ENCODE measurements at regions not wholly inside any gene's neighbourhood (a gene's known extent, or its start where the extent isn't known, plus 50 kb on each side); places are given as distances from the start of the nearest gene placed in this dataset.
A peak's percentile ranks its signal among the peaks of the same experiment; 100 is the strongest.

DNA sequence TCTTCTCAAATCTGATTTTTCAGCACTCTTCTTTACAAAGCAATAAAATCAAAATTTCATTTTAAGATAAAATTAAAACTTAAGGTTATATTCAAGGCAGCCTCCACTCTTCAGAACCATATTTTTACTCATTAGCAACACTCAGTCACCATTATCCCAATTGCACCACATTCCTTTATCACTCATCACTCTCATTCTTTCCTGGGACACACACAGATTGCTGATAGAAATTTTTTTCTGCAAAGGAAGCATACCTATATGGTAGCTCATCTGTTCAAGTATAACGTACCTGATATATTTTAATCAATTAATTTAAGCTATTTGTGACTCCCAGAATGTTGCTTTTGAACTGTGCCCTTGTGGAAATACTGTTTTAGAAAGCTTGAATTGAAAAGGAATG is 1559.3 kb upstream of the ZEB2 start:
- Mint-ChIP-seq H3K27ac (ENCODE audit: unreplicated experiment) (no peak overlapping the region), H3K27me3 (ENCODE audit: low read depth, unreplicated experiment) (no peaks in the 10 kb centered on the region), H3K4me1 (ENCODE audit: low read depth, unreplicated experiment) (peaks cover 5% of the 10 kb centered on the region), H3K36me3 (ENCODE audit: low read depth, unreplicated experiment) (no peaks in the 10 kb centered on the region), H3K9me3 (ENCODE audit: unreplicated experiment) (no peaks in the 10 kb centered on the region), H3K4me3 (ENCODE audit: unreplicated experiment) (no peak overlapping the region)
- FAIRE-seq: no peak
- no peaks in the 10 kb centered on the region for H3K9me3 ChIP-seq (ENCODE audit: insufficient read depth, low read depth, low read length)
- no peaks in the 10 kb centered on the region for H4K20me1 ChIP-seq (ENCODE audit: insufficient read depth, low read length)
- no peaks in the 10 kb centered on the region for H3K27me3 ChIP-seq (ENCODE audit: insufficient read depth, low read length)
- no peaks in the 10 kb centered on the region for H3K79me2 ChIP-seq (ENCODE audit: insufficient read depth, low read length)
- no peaks in the 10 kb centered on the region for H3K4me1 ChIP-seq (ENCODE audit: insufficient read depth, low read length)
- peak; percentile 20 for DNase-seq (ENCODE audit: low read depth)
- no peak overlapping the region for H3K27ac ChIP-seq (ENCODE audit: low read depth, low read length)
- H3K36me3 ChIP-seq (ENCODE audit: insufficient read depth, low read length): no peaks in the 10 kb centered on the region
- H3K4me3 ChIP-seq (ENCODE audit: insufficient read depth, low read depth, low read length): no peak overlapping the region
- H3K4me2 ChIP-seq (ENCODE audit: low read length): no peak overlapping the region
- no peak overlapping the region for H3K9ac ChIP-seq (ENCODE audit: low read length)
- H2AFZ ChIP-seq (ENCODE audit: low read depth, low read length): no peak overlapping the region
- TF ChIP-seq EZH2 (IDR thresholded peaks at IDR 0.05; ENCODE audit: insufficient read depth, low read length): no peak
- TF ChIP-seq, protein P1, sequence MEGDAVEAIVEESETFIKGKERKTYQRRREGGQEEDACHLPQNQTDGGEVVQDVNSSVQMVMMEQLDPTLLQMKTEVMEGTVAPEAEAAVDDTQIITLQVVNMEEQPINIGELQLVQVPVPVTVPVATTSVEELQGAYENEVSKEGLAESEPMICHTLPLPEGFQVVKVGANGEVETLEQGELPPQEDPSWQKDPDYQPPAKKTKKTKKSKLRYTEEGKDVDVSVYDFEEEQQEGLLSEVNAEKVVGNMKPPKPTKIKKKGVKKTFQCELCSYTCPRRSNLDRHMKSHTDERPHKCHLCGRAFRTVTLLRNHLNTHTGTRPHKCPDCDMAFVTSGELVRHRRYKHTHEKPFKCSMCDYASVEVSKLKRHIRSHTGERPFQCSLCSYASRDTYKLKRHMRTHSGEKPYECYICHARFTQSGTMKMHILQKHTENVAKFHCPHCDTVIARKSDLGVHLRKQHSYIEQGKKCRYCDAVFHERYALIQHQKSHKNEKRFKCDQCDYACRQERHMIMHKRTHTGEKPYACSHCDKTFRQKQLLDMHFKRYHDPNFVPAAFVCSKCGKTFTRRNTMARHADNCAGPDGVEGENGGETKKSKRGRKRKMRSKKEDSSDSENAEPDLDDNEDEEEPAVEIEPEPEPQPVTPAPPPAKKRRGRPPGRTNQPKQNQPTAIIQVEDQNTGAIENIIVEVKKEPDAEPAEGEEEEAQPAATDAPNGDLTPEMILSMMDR (IDR thresholded peaks at IDR 0.05; ENCODE audit: insufficient read depth, low read depth, low read length): no peak

DNA sequence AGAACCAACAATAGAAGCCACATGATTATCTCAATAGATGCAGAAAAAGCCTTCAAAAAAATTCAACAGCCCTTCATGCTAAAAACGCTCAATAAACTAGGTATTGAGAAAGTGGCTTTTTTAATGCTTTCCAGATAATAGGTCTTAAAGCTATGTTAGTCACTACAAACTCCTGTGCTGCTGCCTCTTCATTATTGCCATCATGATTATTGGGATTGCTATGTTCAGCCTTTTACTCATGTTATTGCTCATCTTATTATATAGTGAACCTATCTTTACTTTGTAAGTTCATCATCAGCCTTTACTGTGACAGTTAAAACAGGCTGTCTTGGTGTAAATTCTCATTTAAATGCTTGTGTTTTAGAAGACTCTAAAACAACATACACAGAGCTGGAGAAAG is 1557.2 kb upstream of the ZEB2 start:
- Mint-ChIP-seq H3K9me3 (ENCODE audit: unreplicated experiment) (no peaks in the 10 kb centered on the region), H3K27ac (ENCODE audit: unreplicated experiment) (no peak overlapping the region)
- no peak overlapping the region for H3K27ac ChIP-seq (ENCODE audit: low read depth, low read length)

DNA sequence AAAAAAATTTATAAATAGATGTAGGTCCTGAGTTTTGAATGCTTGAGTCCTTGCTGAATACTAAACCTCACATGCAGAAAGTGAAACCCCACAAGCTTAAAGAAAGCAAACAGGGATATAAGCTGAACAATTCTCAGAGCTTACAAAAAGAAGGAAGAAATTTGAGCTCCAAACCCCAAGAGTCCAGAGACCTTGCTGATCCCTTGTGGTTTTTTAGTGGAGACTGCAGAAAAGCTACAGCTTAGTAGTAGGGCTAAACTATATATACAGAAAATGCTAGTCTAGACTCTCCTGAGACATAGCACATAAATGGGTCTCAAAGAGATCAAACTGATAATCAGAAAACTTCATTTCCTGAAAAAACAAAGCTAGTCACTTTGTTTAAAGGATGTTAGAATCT is 1548.1 kb upstream of the ZEB2 start:
- Mint-ChIP-seq H3K36me3 (ENCODE audit: low read depth, unreplicated experiment) (no peaks in the 10 kb centered on the region), H3K27ac (ENCODE audit: unreplicated experiment) (no peak overlapping the region), H3K27me3 (ENCODE audit: low read depth, unreplicated experiment) (no peaks in the 10 kb centered on the region), H3K9me3 (ENCODE audit: unreplicated experiment) (no peaks in the 10 kb centered on the region), H3K4me1 (ENCODE audit: low read depth, unreplicated experiment) (no peaks in the 10 kb centered on the region), H3K4me3 (ENCODE audit: unreplicated experiment) (no peak overlapping the region)
- H4K20me1 ChIP-seq (ENCODE audit: insufficient read depth, low read length): no peaks in the 10 kb centered on the region
- H3K9ac ChIP-seq (ENCODE audit: low read length): no peak overlapping the region
- H3K27ac ChIP-seq (ENCODE audit: low read depth, low read length): no peak overlapping the region
- no peaks in the 10 kb centered on the region for H3K4me1 ChIP-seq (ENCODE audit: insufficient read depth, low read length)
- H2AFZ ChIP-seq (ENCODE audit: low read depth, low read length): no peak overlapping the region
- H3K4me3 ChIP-seq (ENCODE audit: insufficient read depth, low read depth, low read length): no peak overlapping the region
- no peaks in the 10 kb centered on the region for H3K36me3 ChIP-seq (ENCODE audit: insufficient read depth, low read length)
- no peaks in the 10 kb centered on the region for H3K27me3 ChIP-seq (ENCODE audit: insufficient read depth, low read length)
- DNase-seq (ENCODE audit: low read depth) (peak; percentile 3), FAIRE-seq (no peak)
- H3K4me2 ChIP-seq (ENCODE audit: low read length): no peak overlapping the region
- H3K9me3 ChIP-seq (ENCODE audit: insufficient read depth, low read depth, low read length): no peaks in the 10 kb centered on the region
- no peaks in the 10 kb centered on the region for H3K79me2 ChIP-seq (ENCODE audit: insufficient read depth, low read length)
- TF ChIP-seq, protein P1 (IDR thresholded peaks at IDR 0.05; ENCODE audit: insufficient read depth, low read depth, low read length): no peak
- TF ChIP-seq EZH2 (IDR thresholded peaks at IDR 0.05; ENCODE audit: insufficient read depth, low read length): no peak

More for the DNA sequence above, 1557.2 kb upstream of the ZEB2 start:
- Histone ChIP-seq H3K4me3 (ENCODE audit: insufficient read depth, low read depth, low read length) (no peak overlapping the region), H3K4me2 (ENCODE audit: low read length) (no peak overlapping the region), H3K27me3 (ENCODE audit: insufficient read depth, low read length) (no peaks in the 10 kb centered on the region), H4K20me1 (ENCODE audit: insufficient read depth, low read length) (no peaks in the 10 kb centered on the region), H3K9ac (ENCODE audit: low read length) (no peak overlapping the region), H3K4me1 (ENCODE audit: insufficient read depth, low read length) (no peaks in the 10 kb centered on the region), H3K36me3 (ENCODE audit: insufficient read depth, low read length) (no peaks in the 10 kb centered on the region), H3K79me2 (ENCODE audit: insufficient read depth, low read length) (no peaks in the 10 kb centered on the region), H2AFZ (ENCODE audit: low read depth, low read length) (no peak overlapping the region), H3K9me3 (ENCODE audit: insufficient read depth, low read depth, low read length) (no peaks in the 10 kb centered on the region)
- DNase-seq (ENCODE audit: low read depth) (no peak), FAIRE-seq (no peak)
- H3K27me3 Mint-ChIP-seq (ENCODE audit: low read depth, unreplicated experiment): no peaks in the 10 kb centered on the region
- peaks cover 5% of the 10 kb centered on the region for H3K4me1 Mint-ChIP-seq (ENCODE audit: low read depth, unreplicated experiment)
- no peak overlapping the region for H3K4me3 Mint-ChIP-seq (ENCODE audit: unreplicated experiment)
- TF ChIP-seq, protein P1 (IDR thresholded peaks at IDR 0.05; ENCODE audit: insufficient read depth, low read depth, low read length): no peak
- no peak for TF ChIP-seq EZH2 (IDR thresholded peaks at IDR 0.05; ENCODE audit: insufficient read depth, low read length)
- H3K36me3 Mint-ChIP-seq (ENCODE audit: low read depth, unreplicated experiment): no peaks in the 10 kb centered on the region

Data from astrocyte (in vitro differentiated cells and primary cell).